SK-N-SH treated with all-trans-retinoic acid at 6 μM for 48 hours (cell line): ENCODE measurements at regions not wholly inside any gene's neighbourhood (a gene's known extent, or its start where the extent isn't known, plus 50 kb on each side); places are given as distances from the start of the nearest gene placed in this dataset.

ENCODE experiments used
- OSR1 ChIP-seq: fragments of 250-450 bp; sonication (Bioruptor Pico); IDR thresholded peaks from 2 replicates; pipeline ENCODE4 v1.8.0; 2022; ENCODE audit warnings: moderate library complexity, mild to moderate bottlenecking, inconsistent platforms
- TOX ChIP-seq: fragments of 250-450 bp; sonication (Bioruptor Pico); IDR thresholded peaks from 2 replicates; pipeline ENCODE4 v1.8.0; 2021; ENCODE audit warnings: mild to moderate bottlenecking, moderate library complexity, borderline replicate concordance
- ZC3H10 ChIP-seq: fragments of 250-450 bp; sonication (Bioruptor Pico); IDR thresholded peaks from 2 replicates; pipeline ENCODE4 v1.5.1; 2021; ENCODE audit warnings: mild to moderate bottlenecking, moderate library complexity
- ZFP30 ChIP-seq: fragments of 450-650 bp; formaldehyde crosslinking; IDR thresholded peaks from 2 replicates; pipeline ENCODE4 v1.5.0; 2022; ENCODE audit warnings: mild to moderate bottlenecking, moderate library complexity
- ZNF8 ChIP-seq: fragments of 450-650 bp; formaldehyde crosslinking; IDR thresholded peaks from 2 replicates; pipeline ENCODE4 v1.5.0; 2020; ENCODE audit warnings: mild to moderate bottlenecking, moderate library complexity
- TF ChIP-seq, protein P1 (sequence below): fragments of 250-450 bp; sonication (Bioruptor Pico); IDR thresholded peaks from 2 replicates; pipeline ENCODE4 v1.8.0; 2021; ENCODE audit warnings: low read depth, mild to moderate bottlenecking, moderate library complexity, borderline replicate concordance
- TF ChIP-seq, protein P2 (sequence below): fragments of 250-450 bp; sonication (Bioruptor Pico); IDR thresholded peaks from 2 replicates; pipeline ENCODE4 v1.8.0; 2020; ENCODE audit warnings: mild to moderate bottlenecking, moderate library complexity, borderline replicate concordance

DNA sequence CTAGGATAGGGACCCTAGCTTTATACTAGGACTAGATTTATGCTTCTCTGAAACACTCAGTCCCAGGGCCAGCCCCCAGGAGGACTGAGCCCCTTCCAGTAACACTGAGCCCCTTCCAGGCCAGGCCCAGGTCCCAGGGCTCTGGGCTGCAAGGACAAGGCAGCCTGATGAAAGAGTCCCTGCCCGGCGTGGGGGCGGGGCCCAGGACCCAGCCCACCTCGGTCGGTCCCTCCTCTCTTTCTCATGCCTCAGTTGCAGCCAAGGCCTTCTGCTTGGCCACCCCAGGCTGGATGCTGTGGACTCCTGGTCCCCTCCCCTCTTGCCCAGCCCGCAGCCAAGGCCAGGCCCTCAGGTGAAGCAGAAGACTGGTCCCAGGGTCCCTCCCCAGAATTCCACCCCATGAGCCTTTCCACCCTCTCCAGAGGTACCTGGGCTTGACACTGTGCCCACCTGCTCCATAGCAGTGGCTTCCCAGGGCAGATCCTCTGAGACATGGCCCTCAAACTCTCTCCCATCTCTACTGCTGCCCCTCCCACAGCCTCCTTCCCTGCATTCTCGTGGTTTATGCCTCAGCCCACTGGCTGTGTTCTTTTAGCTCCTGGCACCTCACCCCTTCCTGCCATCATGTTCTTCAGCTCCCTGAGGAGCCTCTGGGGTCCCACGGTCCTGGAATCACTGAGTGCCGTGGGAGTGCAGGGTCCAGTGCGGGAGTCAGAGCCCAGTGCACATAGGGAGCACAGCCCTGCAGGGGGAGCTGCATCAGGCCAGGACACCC lies 53.6 kb upstream of the C1QTNF9B start:
- no peak for TF ChIP-seq OSR1
- TF ChIP-seq ZNF8 (CRISPR knock-in tag) = no peak
- TF ChIP-seq TOX = no peak
- TF ChIP-seq, protein P1, sequence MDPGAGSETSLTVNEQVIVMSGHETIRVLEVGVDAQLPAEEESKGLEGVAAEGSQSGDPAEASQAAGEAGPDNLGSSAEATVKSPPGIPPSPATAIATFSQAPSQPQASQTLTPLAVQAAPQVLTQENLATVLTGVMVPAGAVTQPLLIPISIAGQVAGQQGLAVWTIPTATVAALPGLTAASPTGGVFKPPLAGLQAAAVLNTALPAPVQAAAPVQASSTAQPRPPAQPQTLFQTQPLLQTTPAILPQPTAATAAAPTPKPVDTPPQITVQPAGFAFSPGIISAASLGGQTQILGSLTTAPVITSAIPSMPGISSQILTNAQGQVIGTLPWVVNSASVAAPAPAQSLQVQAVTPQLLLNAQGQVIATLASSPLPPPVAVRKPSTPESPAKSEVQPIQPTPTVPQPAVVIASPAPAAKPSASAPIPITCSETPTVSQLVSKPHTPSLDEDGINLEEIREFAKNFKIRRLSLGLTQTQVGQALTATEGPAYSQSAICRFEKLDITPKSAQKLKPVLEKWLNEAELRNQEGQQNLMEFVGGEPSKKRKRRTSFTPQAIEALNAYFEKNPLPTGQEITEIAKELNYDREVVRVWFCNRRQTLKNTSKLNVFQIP = no peak
- no peak for TF ChIP-seq ZC3H10 (CRISPR knock-in tag)
- no peak for TF ChIP-seq ZFP30 (CRISPR knock-in tag)
- TF ChIP-seq, protein P2, sequence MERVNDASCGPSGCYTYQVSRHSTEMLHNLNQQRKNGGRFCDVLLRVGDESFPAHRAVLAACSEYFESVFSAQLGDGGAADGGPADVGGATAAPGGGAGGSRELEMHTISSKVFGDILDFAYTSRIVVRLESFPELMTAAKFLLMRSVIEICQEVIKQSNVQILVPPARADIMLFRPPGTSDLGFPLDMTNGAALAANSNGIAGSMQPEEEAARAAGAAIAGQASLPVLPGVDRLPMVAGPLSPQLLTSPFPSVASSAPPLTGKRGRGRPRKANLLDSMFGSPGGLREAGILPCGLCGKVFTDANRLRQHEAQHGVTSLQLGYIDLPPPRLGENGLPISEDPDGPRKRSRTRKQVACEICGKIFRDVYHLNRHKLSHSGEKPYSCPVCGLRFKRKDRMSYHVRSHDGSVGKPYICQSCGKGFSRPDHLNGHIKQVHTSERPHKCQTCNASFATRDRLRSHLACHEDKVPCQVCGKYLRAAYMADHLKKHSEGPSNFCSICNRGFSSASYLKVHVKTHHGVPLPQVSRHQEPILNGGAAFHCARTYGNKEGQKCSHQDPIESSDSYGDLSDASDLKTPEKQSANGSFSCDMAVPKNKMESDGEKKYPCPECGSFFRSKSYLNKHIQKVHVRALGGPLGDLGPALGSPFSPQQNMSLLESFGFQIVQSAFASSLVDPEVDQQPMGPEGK (CRISPR knock-in tag) = no peak
